ENCODE measurements at regions not wholly inside any gene's neighbourhood (a gene's known extent, or its start where the extent isn't known, plus 50 kb on each side); places are given as distances from the start of the nearest gene placed in this dataset.

- intact Hi-C loops (cut with DNase I), result no loop called here
- no peak for ATAC-seq
Measured at GRCh38 chr2:156147594-156148330, 184.8 kb downstream of the NR4A2 start.

GRCh38 chr2:156145976-156146375, 186.5 kb downstream of the NR4A2 start:
- Histone ChIP-seq H3K27me3 (no peaks in the 10 kb centered on the region), H3K27ac (no peak overlapping the region), H3K9me3 (peaks cover 0 to 3% (median 0%) of the 10 kb centered on the region in 12 donors), H3K36me3 (no peaks in the 10 kb centered on the region), H3K4me3 (no peak overlapping the region), H3K4me1 (no peaks in the 10 kb centered on the region)
- intact Hi-C loops (cut with DNase I), result no loop called here
- WGBS, 4 donors, result 74 to 89% (median 77%) methylated on average over 3 of the region's 3 CpGs
- TF ChIP-seq POLR2A (IDR thresholded peaks at IDR 0.05), result no peak
- no peak for TF ChIP-seq CTCF (IDR thresholded peaks at IDR 0.05)
- ATAC-seq (no peak), DNase-seq (no peak)

More at GRCh38 chr2:156147594-156148330, 184.8 kb downstream of the NR4A2 start:
- Histone ChIP-seq H3K4me3 (no peak overlapping the region), H3K27ac (no peak overlapping the region), H3K27me3 (no peaks in the 10 kb centered on the region), H3K9me3 (peaks cover 0 to under 1% (median 0%) of the 10 kb centered on the region in 12 donors), H3K4me1 (no peaks in the 10 kb centered on the region), H3K36me3 (no peaks in the 10 kb centered on the region)
- no peak for DNase-seq
- TF ChIP-seq CTCF (IDR thresholded peaks at IDR 0.05) (no peak), POLR2A (IDR thresholded peaks at IDR 0.05) (no peak)
- WGBS, 4 donors, result 34 to 43% (median 41%) methylated on average over 4 of the region's 4 CpGs

- no peak for TF ChIP-seq POLR2A (IDR thresholded peaks at IDR 0.05)
- no peak for TF ChIP-seq CTCF (IDR thresholded peaks at IDR 0.05)
- no peaks in the 10 kb centered on the region for H3K27me3 ChIP-seq
- intact Hi-C loops (cut with DNase I), result no loop called here
- H3K36me3 ChIP-seq, result no peaks in the 10 kb centered on the region
- peaks cover 0 to 3% (median 0%) of the 10 kb centered on the region in 12 donors for H3K9me3 ChIP-seq
- H3K4me1 ChIP-seq, result no peaks in the 10 kb centered on the region
- no peak for DNase-seq
- no peak overlapping the region for H3K4me3 ChIP-seq
- no peak overlapping the region for H3K27ac ChIP-seq
- WGBS, 4 donors, result 56 to 60% (median 58%) methylated on average over 3 of the region's 3 CpGs
- ATAC-seq, result no peak
Measured at GRCh38 chr2:156145469-156145868, 187.1 kb downstream of the NR4A2 start.

- no peak overlapping the region for H3K4me3 ChIP-seq
- WGBS, 4 donors, result 59 to 72% (median 68%) methylated on average over 4 of the region's 4 CpGs
- no peak for ATAC-seq
Measured at GRCh38 chr2:156136566-156136965, 196.0 kb downstream of the NR4A2 start.

More at GRCh38 chr2:156136566-156136965, 196.0 kb downstream of the NR4A2 start:
- TF ChIP-seq CTCF (IDR thresholded peaks at IDR 0.05), result no peak
- TF ChIP-seq POLR2A (IDR thresholded peaks at IDR 0.05), result no peak
- intact Hi-C loops (cut with DNase I), result no loop called here
- H3K4me1 ChIP-seq, result no peaks in the 10 kb centered on the region
- peaks cover 0 to 7% (median 0%) of the 10 kb centered on the region in 12 donors for H3K9me3 ChIP-seq
- DNase-seq, result no peak
- no peak overlapping the region for H3K27ac ChIP-seq
- no peaks in the 10 kb centered on the region for H3K27me3 ChIP-seq
- H3K36me3 ChIP-seq, result no peaks in the 10 kb centered on the region

Data from heart left ventricle (tissue), 16 donors.